ENCODE measurements at regions not wholly inside any gene's neighbourhood (a gene's known extent, or its start where the extent isn't known, plus 50 kb on each side); places are given as distances from the start of the nearest gene placed in this dataset.

DNA sequence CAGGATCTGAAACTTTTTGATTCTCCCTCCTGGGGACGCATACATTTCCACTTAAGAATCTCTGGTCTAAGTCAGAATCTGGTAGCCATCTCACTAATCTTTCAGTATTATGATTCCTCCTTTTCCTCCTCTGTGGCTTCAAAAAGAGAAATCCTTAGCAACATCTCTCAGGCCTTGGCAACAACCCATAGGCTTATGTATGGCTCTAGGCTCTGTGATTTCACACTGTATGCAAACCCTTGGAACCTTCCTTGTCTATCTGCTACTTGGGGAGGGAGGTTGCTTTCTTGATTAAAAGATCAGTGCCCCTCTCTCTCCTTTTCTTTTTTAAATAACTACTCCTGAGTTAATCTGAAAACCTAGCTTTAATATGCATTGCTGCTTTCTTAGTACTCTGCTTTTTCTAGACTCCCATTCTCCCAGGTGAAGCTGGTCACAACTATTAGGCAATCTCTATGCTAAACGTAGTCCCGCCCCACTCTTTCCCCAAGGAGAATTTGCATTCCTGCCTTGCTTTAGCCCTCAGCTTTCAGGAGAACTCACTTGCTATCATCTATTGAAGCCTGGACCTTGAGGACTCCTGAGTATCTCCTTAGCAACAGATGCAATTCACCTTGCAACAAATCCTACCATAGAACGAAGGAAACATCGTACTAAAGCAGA, 72.2 kb upstream of the L3MBTL4 start:
- H3K4me1 ChIP-seq (ENCODE audit: control insufficient read depth in 4 of 4, insufficient read depth in 4 of 4, low read length in 3 of 4), result peaks cover 0 to 5% (median under 1%) of the 10 kb centered on the region in 4 donors
- TF ChIP-seq EGR1 (IDR thresholded peaks at IDR 0.05; ENCODE audit: low read depth in 2 of 2) (no peak), MAX (IDR thresholded peaks at IDR 0.05) (no peak), TAF1 (conservative IDR thresholded peaks at IDR 0.05) (no peak), CTCF (IDR thresholded peaks at IDR 0.05; ENCODE audit: low read depth, low read length, missing input control) (no peak), GABPA (IDR thresholded peaks at IDR 0.05 in 1 of 2, conservative IDR thresholded peaks at IDR 0.05 in 1 of 2) (no peak), RXRA (IDR thresholded peaks at IDR 0.05) (no peak)
- H3K9ac ChIP-seq (ENCODE audit: low read depth in 1 of 2, low read length in 2 of 2), result no peak overlapping the region
- H3K36me3 ChIP-seq (ENCODE audit: control insufficient read depth in 4 of 4, insufficient read depth in 3 of 4, low read depth in 1 of 4, low read length in 3 of 4), result no peaks in the 10 kb centered on the region
- no peak overlapping the region for H3K4me3 ChIP-seq (ENCODE audit: low read depth in 1 of 3, low read length in 3 of 3)
- 93% methylated on average over 5 of the region's 5 CpGs for WGBS
- no peaks in the 10 kb centered on the region for H3K27me3 ChIP-seq (ENCODE audit: control insufficient read depth in 4 of 4, insufficient read depth in 4 of 4, low read length in 3 of 4)
- no peak overlapping the region for H3K27ac ChIP-seq (ENCODE audit: low read depth in 1 of 2, low read length in 2 of 2)
- no peaks in the 10 kb centered on the region for H3K9me3 ChIP-seq (ENCODE audit: control insufficient read depth in 4 of 4, low read length in 3 of 4)
- DNase-seq (ENCODE audit: low spot score), result no peak

GRCh38 chr18:6487968-6488367, 73.3 kb upstream of the L3MBTL4 start:
- DNase-seq (ENCODE audit: low spot score), result no peak
- 91% methylated on average over 1 of the region's 1 CpG for WGBS

GRCh38 chr18:6488956-6489355, 74.2 kb upstream of the L3MBTL4 start:
- Histone ChIP-seq H3K4me1 (ENCODE audit: control insufficient read depth in 4 of 4, insufficient read depth in 4 of 4, low read length in 3 of 4) (no peaks in the 10 kb centered on the region), H3K4me3 (ENCODE audit: low read depth in 1 of 3, low read length in 3 of 3) (no peak overlapping the region), H3K36me3 (ENCODE audit: control insufficient read depth in 4 of 4, insufficient read depth in 3 of 4, low read depth in 1 of 4, low read length in 3 of 4) (no peaks in the 10 kb centered on the region), H3K9me3 (ENCODE audit: control insufficient read depth in 4 of 4, low read length in 3 of 4) (no peaks in the 10 kb centered on the region), H3K9ac (ENCODE audit: low read depth in 1 of 2, low read length in 2 of 2) (no peak overlapping the region), H3K27me3 (ENCODE audit: control insufficient read depth in 4 of 4, insufficient read depth in 4 of 4, low read length in 3 of 4) (no peaks in the 10 kb centered on the region), H3K27ac (ENCODE audit: low read depth in 1 of 2, low read length in 2 of 2) (no peak overlapping the region)
- no peak for TF ChIP-seq JUND (IDR thresholded peaks at IDR 0.05)
- TF ChIP-seq HNF4G (IDR thresholded peaks at IDR 0.05), result no peak
- TF ChIP-seq FOXA2 (IDR thresholded peaks at IDR 0.05), result no peak
- TF ChIP-seq MAX (IDR thresholded peaks at IDR 0.05), result no peak
- WGBS, result 95% methylated on average over 1 of the region's 1 CpG
- DNase-seq (ENCODE audit: low spot score), result no peak

More at GRCh38 chr18:6487968-6488367, 73.3 kb upstream of the L3MBTL4 start:
- Histone ChIP-seq H3K27me3 (ENCODE audit: control insufficient read depth in 4 of 4, insufficient read depth in 4 of 4, low read length in 3 of 4) (no peaks in the 10 kb centered on the region), H3K9ac (ENCODE audit: low read depth in 1 of 2, low read length in 2 of 2) (no peak overlapping the region), H3K36me3 (ENCODE audit: control insufficient read depth in 4 of 4, insufficient read depth in 3 of 4, low read depth in 1 of 4, low read length in 3 of 4) (no peaks in the 10 kb centered on the region), H3K4me3 (ENCODE audit: low read depth in 1 of 3, low read length in 3 of 3) (no peak overlapping the region), H3K27ac (ENCODE audit: low read depth in 1 of 2, low read length in 2 of 2) (no peak overlapping the region), H3K9me3 (ENCODE audit: control insufficient read depth in 4 of 4, low read length in 3 of 4) (no peaks in the 10 kb centered on the region), H3K4me1 (ENCODE audit: control insufficient read depth in 4 of 4, insufficient read depth in 4 of 4, low read length in 3 of 4) (no peaks in the 10 kb centered on the region)
- TF ChIP-seq GABPA (IDR thresholded peaks at IDR 0.05 in 1 of 2, conservative IDR thresholded peaks at IDR 0.05 in 1 of 2) (no peak), CTCF (IDR thresholded peaks at IDR 0.05; ENCODE audit: low read depth, low read length, missing input control) (no peak), EGR1 (IDR thresholded peaks at IDR 0.05; ENCODE audit: low read depth in 2 of 2) (no peak), RAD21 (IDR thresholded peaks at IDR 0.05) (no peak), TAF1 (conservative IDR thresholded peaks at IDR 0.05) (no peak)
